Astrocyte (in vitro differentiated cells and primary cell): ENCODE measurements at regions not wholly inside any gene's neighbourhood (a gene's known extent, or its start where the extent isn't known, plus 50 kb on each side); places are given as distances from the start of the nearest gene placed in this dataset.

Experiments used
- DNase-seq: peaks from one replicate; pipeline ENCODE4 v3.0.0-alpha.2; 2010; ENCODE audit warnings: low read depth
- FAIRE-seq: peaks from 2 replicates; lab custom pipeline; 2011; peaks lifted over from hg19 to GRCh38; lab: Jason Lieb, UNC
- H2AFZ ChIP-seq: 2 replicates; pipeline ENCODE4 v1.6.0; 2012; ENCODE audit warnings: low read depth, low read length, inconsistent platforms
- H3K27ac ChIP-seq: 2 replicates; pipeline ENCODE4 v1.5.1; 2011; ENCODE audit warnings: low read depth, low read length, inconsistent platforms
- H3K27me3 ChIP-seq: 2 replicates; pipeline ENCODE4 v1.6.0; 2011; ENCODE audit warnings: low read length, inconsistent platforms; ENCODE audit not compliant: insufficient read depth
- H3K36me3 ChIP-seq: 2 replicates; pipeline ENCODE4 v1.5.1; 2011; ENCODE audit warnings: low read length, inconsistent platforms; ENCODE audit not compliant: insufficient read depth
- H3K4me1 ChIP-seq: 2 replicates; pipeline ENCODE4 v1.5.1; 2011; ENCODE audit warnings: low read length, inconsistent platforms; ENCODE audit not compliant: insufficient read depth
- H3K4me2 ChIP-seq: 2 replicates; pipeline ENCODE4 v1.6.0; 2012; ENCODE audit warnings: low read length, inconsistent platforms
- H3K4me3 ChIP-seq: 2 replicates; pipeline ENCODE4 v1.5.1; 2011; ENCODE audit warnings: low read depth, mild to moderate bottlenecking, low read length, inconsistent platforms; ENCODE audit not compliant: insufficient read depth
- H3K79me2 ChIP-seq: 2 replicates; pipeline ENCODE4 v1.6.0; 2012; ENCODE audit warnings: mild to moderate bottlenecking, low read length, inconsistent platforms; ENCODE audit not compliant: insufficient read depth
- H3K9ac ChIP-seq: 2 replicates; pipeline ENCODE4 v1.6.0; 2012; ENCODE audit warnings: mild to moderate bottlenecking, low read length, inconsistent platforms
- H3K9me3 ChIP-seq: 2 replicates; pipeline ENCODE4 v1.5.1; 2012; ENCODE audit warnings: low read depth, mild to moderate bottlenecking, low read length, inconsistent platforms; ENCODE audit not compliant: insufficient read depth
- H4K20me1 ChIP-seq: 2 replicates; pipeline ENCODE4 v1.6.0; 2012; ENCODE audit warnings: low read length, inconsistent platforms; ENCODE audit not compliant: insufficient read depth
- H3K27ac Mint-ChIP-seq: one replicate; pipeline ENCODE4 v1.8.0; 2021; ENCODE audit warnings: mild to moderate bottlenecking, mixed read lengths; ENCODE audit not compliant: unreplicated experiment
- H3K27me3 Mint-ChIP-seq: one replicate; pipeline ENCODE4 v1.8.0; 2021; ENCODE audit warnings: low read depth, mixed read lengths; ENCODE audit not compliant: unreplicated experiment
- H3K36me3 Mint-ChIP-seq: one replicate; pipeline ENCODE4 v1.8.0; 2021; ENCODE audit warnings: low read depth, mixed read lengths; ENCODE audit not compliant: unreplicated experiment
- H3K4me1 Mint-ChIP-seq: one replicate; pipeline ENCODE4 v1.8.0; 2021; ENCODE audit warnings: low read depth, mixed read lengths; ENCODE audit not compliant: unreplicated experiment
- H3K4me3 Mint-ChIP-seq: one replicate; pipeline ENCODE4 v1.8.0; 2021; ENCODE audit warnings: mild to moderate bottlenecking, moderate library complexity, mixed read lengths; ENCODE audit not compliant: unreplicated experiment
- H3K9me3 Mint-ChIP-seq: one replicate; pipeline ENCODE4 v1.8.0; 2021; ENCODE audit warnings: mild to moderate bottlenecking, mixed read lengths; ENCODE audit not compliant: unreplicated experiment
- EZH2 ChIP-seq: IDR thresholded peaks from 2 replicates; pipeline ENCODE4 v1.6.1; 2012; ENCODE audit warnings: mild to moderate bottlenecking, low read length, inconsistent platforms; ENCODE audit not compliant: insufficient read depth
- TF ChIP-seq, protein P1 (sequence below): IDR thresholded peaks from 2 replicates; pipeline ENCODE4 v1.5.1; 2011; ENCODE audit warnings: low read depth, mild to moderate bottlenecking, inconsistent platforms, low read length, moderate library complexity; ENCODE audit not compliant: insufficient read depth

DNA sequence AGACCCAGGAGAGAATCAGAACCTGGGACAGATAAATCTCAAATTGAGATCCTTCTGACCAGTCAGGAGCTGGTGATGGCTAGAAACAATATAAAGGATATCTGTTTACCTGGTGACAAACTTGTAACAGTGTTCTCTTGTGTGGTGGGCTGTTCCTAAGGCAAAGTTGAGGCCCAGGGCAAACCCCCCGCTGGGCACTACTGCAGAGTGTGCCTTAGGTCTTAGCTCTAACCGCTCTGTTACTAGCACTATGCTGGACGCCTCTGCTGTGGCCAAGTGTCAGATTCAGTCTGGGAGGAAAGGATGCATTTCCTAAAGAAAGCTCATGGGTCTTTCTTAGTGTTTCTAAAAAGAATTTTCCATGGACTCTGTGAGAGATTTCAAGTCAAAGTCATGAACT, 146.5 kb upstream of the MEIS2 start:
- Mint-ChIP-seq H3K36me3 (no peaks in the 10 kb centered on the region), H3K27me3 (no peaks in the 10 kb centered on the region), H3K27ac (no peak overlapping the region), H3K4me1 (peaks cover 2% of the 10 kb centered on the region), H3K4me3 (no peak overlapping the region), H3K9me3 (no peaks in the 10 kb centered on the region)
- H3K27ac ChIP-seq, result no peak overlapping the region
- no peak overlapping the region for H3K4me3 ChIP-seq
- H3K9me3 ChIP-seq, result no peaks in the 10 kb centered on the region
- H3K4me2 ChIP-seq, result no peak overlapping the region
- DNase-seq (no peak), FAIRE-seq (no peak)
- no peaks in the 10 kb centered on the region for H3K27me3 ChIP-seq
- H3K4me1 ChIP-seq, result no peaks in the 10 kb centered on the region
- TF ChIP-seq, protein P1, sequence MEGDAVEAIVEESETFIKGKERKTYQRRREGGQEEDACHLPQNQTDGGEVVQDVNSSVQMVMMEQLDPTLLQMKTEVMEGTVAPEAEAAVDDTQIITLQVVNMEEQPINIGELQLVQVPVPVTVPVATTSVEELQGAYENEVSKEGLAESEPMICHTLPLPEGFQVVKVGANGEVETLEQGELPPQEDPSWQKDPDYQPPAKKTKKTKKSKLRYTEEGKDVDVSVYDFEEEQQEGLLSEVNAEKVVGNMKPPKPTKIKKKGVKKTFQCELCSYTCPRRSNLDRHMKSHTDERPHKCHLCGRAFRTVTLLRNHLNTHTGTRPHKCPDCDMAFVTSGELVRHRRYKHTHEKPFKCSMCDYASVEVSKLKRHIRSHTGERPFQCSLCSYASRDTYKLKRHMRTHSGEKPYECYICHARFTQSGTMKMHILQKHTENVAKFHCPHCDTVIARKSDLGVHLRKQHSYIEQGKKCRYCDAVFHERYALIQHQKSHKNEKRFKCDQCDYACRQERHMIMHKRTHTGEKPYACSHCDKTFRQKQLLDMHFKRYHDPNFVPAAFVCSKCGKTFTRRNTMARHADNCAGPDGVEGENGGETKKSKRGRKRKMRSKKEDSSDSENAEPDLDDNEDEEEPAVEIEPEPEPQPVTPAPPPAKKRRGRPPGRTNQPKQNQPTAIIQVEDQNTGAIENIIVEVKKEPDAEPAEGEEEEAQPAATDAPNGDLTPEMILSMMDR, result no peak
- TF ChIP-seq EZH2, result no peak
- no peak overlapping the region for H3K9ac ChIP-seq
- no peak overlapping the region for H2AFZ ChIP-seq
- no peaks in the 10 kb centered on the region for H3K36me3 ChIP-seq
- no peaks in the 10 kb centered on the region for H3K79me2 ChIP-seq
- H4K20me1 ChIP-seq, result no peaks in the 10 kb centered on the region

DNA sequence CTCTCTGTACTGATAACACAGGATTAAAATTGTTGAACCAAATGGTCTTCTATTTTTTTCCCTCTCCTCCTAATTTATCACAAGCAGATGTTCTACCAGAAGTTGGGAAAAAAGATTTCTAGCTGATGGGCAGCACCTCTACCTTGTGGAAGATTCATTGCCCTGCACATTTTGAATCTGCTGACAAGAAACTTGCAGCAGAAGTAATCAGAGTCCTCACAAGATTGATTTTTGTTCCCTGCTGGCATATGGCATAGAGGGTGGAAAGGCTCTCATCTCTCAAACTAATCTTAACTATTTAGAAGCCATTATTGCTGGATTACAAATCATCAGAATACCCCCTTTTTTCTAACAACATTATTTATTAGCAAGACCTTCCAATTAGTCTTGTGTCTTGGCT, 148.9 kb upstream of the MEIS2 start:
- H3K36me3 ChIP-seq, result no peaks in the 10 kb centered on the region
- H3K9ac ChIP-seq, result no peak overlapping the region
- no peaks in the 10 kb centered on the region for H3K4me1 ChIP-seq
- H4K20me1 ChIP-seq, result no peaks in the 10 kb centered on the region
- DNase-seq (no peak), FAIRE-seq (no peak)
- Mint-ChIP-seq H3K4me3 (no peak overlapping the region), H3K36me3 (no peaks in the 10 kb centered on the region), H3K27ac (no peak overlapping the region), H3K9me3 (no peaks in the 10 kb centered on the region), H3K27me3 (no peaks in the 10 kb centered on the region), H3K4me1 (peaks cover 4% of the 10 kb centered on the region)
- H3K9me3 ChIP-seq, result no peaks in the 10 kb centered on the region
- H3K79me2 ChIP-seq, result no peaks in the 10 kb centered on the region
- H3K4me3 ChIP-seq, result no peak overlapping the region
- no peak overlapping the region for H3K27ac ChIP-seq
- no peak overlapping the region for H3K4me2 ChIP-seq
- TF ChIP-seq, protein P1, result no peak
- TF ChIP-seq EZH2, result no peak
- no peaks in the 10 kb centered on the region for H3K27me3 ChIP-seq
- no peak overlapping the region for H2AFZ ChIP-seq

DNA sequence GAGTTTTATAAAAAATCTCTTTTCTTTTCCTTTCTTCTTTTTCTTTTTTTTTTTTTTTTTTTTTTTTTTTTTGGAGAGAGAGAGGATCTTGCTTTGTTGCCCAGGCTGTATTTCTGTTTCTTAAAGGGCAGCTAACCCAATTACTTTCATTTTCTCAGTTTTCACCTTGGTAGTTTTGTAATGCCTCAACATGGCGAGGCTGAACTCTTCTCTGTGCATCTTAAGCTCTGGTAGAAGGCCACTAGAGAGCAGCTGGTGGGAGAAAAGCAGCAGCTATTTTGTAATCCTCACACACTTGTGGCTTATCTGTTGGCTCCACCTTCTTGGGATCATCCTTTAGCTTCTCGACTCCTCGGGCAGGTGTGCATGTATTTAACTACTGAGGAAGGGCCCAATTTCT, 152.2 kb upstream of the MEIS2 start:
- Histone ChIP-seq H3K4me3 (no peak overlapping the region), H4K20me1 (no peaks in the 10 kb centered on the region), H3K27ac (no peak overlapping the region), H2AFZ (no peak overlapping the region), H3K9me3 (no peaks in the 10 kb centered on the region), H3K4me1 (no peaks in the 10 kb centered on the region), H3K36me3 (no peaks in the 10 kb centered on the region), H3K27me3 (no peaks in the 10 kb centered on the region), H3K79me2 (no peaks in the 10 kb centered on the region), H3K9ac (no peak overlapping the region), H3K4me2 (no peak overlapping the region)
- Mint-ChIP-seq H3K4me1 (peaks cover 4% of the 10 kb centered on the region), H3K36me3 (no peaks in the 10 kb centered on the region), H3K9me3 (no peaks in the 10 kb centered on the region), H3K27ac (no peak overlapping the region), H3K27me3 (no peaks in the 10 kb centered on the region), H3K4me3 (no peak overlapping the region)
- FAIRE-seq (no peak), DNase-seq (no peak)
- TF ChIP-seq EZH2, result no peak
- TF ChIP-seq, protein P1, result no peak
